Brain microvascular endothelial cell (primary cell): ENCODE measurements at regions not wholly inside any gene's neighbourhood (a gene's known extent, or its start where the extent isn't known, plus 50 kb on each side); places are given as distances from the start of the nearest gene placed in this dataset.
"Not testable (repeated sequence)": the region's sequence is repeated elsewhere in the genome, so short reads cannot be mapped to it uniquely, and the experiment has no call there.

Experiments
- DNase-seq: peaks from one replicate; pipeline ENCODE4 v3.0.0-alpha.2; 2020
- H3K27ac ChIP-seq: fragments of 250-450 bp; sonication (Bioruptor Pico); 2 replicates; pipeline ENCODE4 v1.5.1; 2020; ENCODE audit warnings: mild to moderate bottlenecking, moderate library complexity
- H3K27me3 ChIP-seq: fragments of 250-450 bp; sonication (Bioruptor Pico); replicated peaks from 2 replicates; pipeline ENCODE4 v1.5.1; 2020; ENCODE audit warnings: mild to moderate bottlenecking
- H3K36me3 ChIP-seq: fragments of 250-450 bp; sonication (Bioruptor Pico); replicated peaks from 2 replicates; pipeline ENCODE4 v1.5.1; 2020; ENCODE audit warnings: mild to moderate bottlenecking
- H3K4me3 ChIP-seq: 2 replicates; pipeline ENCODE4 v1.5.1; 2011; ENCODE audit warnings: low read depth, mild to moderate bottlenecking, control low read depth, low read length, moderate library complexity
- in situ Hi-C: cut with HindIII; loops from 2 replicates; pipeline ENCODE4 v1.10.0; 2017; ENCODE audit warnings: low sequenced_read_pairs, low pct_ligation_motif_present
- TF ChIP-seq, protein P1 (sequence below): IDR thresholded peaks from 2 replicates; pipeline ENCODE4 v1.5.1; 2011; ENCODE audit warnings: low read depth, mild to moderate bottlenecking, moderate library complexity, low read length, control low read depth, inconsistent platforms; ENCODE audit errors: missing control alignments

GRCh38 chr1:60875138-60875537, 207.2 kb upstream of the NFIA start:
- Histone ChIP-seq H3K27me3 (no peaks in the 10 kb centered on the region), H3K36me3 (no peaks in the 10 kb centered on the region), H3K4me3 (no peak overlapping the region), H3K27ac (no peak overlapping the region)
- no peak for DNase-seq
- TF ChIP-seq, protein P1, sequence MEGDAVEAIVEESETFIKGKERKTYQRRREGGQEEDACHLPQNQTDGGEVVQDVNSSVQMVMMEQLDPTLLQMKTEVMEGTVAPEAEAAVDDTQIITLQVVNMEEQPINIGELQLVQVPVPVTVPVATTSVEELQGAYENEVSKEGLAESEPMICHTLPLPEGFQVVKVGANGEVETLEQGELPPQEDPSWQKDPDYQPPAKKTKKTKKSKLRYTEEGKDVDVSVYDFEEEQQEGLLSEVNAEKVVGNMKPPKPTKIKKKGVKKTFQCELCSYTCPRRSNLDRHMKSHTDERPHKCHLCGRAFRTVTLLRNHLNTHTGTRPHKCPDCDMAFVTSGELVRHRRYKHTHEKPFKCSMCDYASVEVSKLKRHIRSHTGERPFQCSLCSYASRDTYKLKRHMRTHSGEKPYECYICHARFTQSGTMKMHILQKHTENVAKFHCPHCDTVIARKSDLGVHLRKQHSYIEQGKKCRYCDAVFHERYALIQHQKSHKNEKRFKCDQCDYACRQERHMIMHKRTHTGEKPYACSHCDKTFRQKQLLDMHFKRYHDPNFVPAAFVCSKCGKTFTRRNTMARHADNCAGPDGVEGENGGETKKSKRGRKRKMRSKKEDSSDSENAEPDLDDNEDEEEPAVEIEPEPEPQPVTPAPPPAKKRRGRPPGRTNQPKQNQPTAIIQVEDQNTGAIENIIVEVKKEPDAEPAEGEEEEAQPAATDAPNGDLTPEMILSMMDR: no peak
- in situ Hi-C loops: no loop called here

GRCh38 chr1:60874718-60875117, 207.6 kb upstream of the NFIA start:
- no peak overlapping the region for H3K27ac ChIP-seq
- H3K4me3 ChIP-seq: no peak overlapping the region
- TF ChIP-seq, protein P1: no peak
- in situ Hi-C loops: no loop called here
- no peaks in the 10 kb centered on the region for H3K27me3 ChIP-seq
- H3K36me3 ChIP-seq: no peaks in the 10 kb centered on the region
- peak; percentile 43 for DNase-seq

GRCh38 chr1:60873396-60873795, 209.0 kb upstream of the NFIA start:
- in situ Hi-C loops, H3K4me3 ChIP-seq, H3K27ac ChIP-seq, H3K27me3 ChIP-seq, H3K36me3 ChIP-seq, DNase-seq: not testable (repeated sequence)

GRCh38 chr1:60872426-60873054, 209.8 kb upstream of the NFIA start:
- Histone ChIP-seq H3K4me3 (no peak overlapping the region), H3K36me3 (no peaks in the 10 kb centered on the region), H3K27ac (no peak overlapping the region), H3K27me3 (peaks cover 4% of the 10 kb centered on the region)
- DNase-seq: no peak
- TF ChIP-seq, protein P1: no peak
- in situ Hi-C loops: no loop called here

GRCh38 chr1:60870269-60870865, 212.0 kb upstream of the NFIA start:
- H3K27me3 ChIP-seq: peaks cover 7% of the 10 kb centered on the region
- no peaks in the 10 kb centered on the region for H3K36me3 ChIP-seq
- H3K27ac ChIP-seq: no peak overlapping the region
- DNase-seq: no peak
- no peak overlapping the region for H3K4me3 ChIP-seq
- TF ChIP-seq, protein P1: no peak
- in situ Hi-C loops: no loop called here

DNA sequence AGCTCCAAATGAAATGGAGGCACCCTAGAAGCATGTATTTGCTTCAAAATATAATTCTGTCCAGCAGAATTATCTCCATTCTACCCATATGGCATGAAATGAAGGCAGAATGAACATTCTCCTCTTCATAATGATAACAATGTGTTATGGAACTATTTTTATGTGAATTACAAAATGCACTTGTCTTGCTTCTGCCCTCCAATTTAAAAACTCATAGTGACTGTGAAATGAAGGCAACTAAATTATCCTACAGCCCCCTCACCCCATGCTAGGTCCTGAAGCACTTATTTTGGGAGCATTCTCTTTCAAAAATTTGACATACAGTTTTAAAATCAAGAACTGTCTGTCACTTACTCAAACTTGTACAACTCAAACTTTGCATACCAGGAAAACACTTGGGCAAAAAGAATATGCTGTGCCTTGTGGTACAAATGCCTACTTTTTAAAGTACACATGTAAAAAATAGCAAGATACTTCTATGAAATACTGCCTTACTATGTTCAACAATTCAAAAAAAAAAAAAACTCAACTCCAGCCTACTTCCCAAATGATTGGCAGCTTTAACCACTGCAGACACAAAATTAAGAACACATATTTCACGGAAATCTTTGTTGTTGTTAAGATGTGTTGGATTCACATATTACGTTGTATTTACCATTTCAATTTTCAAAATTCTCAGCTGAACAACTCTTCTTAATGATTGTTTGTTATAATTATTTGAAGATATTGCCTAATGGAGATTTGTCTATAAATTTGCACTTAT, 213.3 kb upstream of the NFIA start:
- Histone ChIP-seq H3K27ac (no peak overlapping the region), H3K4me3 (no peak overlapping the region), H3K36me3 (no peaks in the 10 kb centered on the region), H3K27me3 (peaks cover 7% of the 10 kb centered on the region)
- no peak for DNase-seq
- TF ChIP-seq, protein P1: no peak
- in situ Hi-C loops: no loop called here
